Erythroblast (primary cell): ENCODE measurements at regions not wholly inside any gene's neighbourhood (a gene's known extent, or its start where the extent isn't known, plus 50 kb on each side); places are given as distances from the start of the nearest gene placed in this dataset.

Source experiments
- GATA1 ChIP-seq: IDR thresholded peaks from 2 replicates; pipeline ENCODE4 v1.6.1; 2011; ENCODE audit warnings: low read depth, mild to moderate bottlenecking, control low read depth, low read length, moderate library complexity
- POLR2A ChIP-seq: IDR thresholded peaks from 2 replicates; pipeline ENCODE4 v1.6.1; 2011; ENCODE audit warnings: mild to moderate bottlenecking, low read length

DNA sequence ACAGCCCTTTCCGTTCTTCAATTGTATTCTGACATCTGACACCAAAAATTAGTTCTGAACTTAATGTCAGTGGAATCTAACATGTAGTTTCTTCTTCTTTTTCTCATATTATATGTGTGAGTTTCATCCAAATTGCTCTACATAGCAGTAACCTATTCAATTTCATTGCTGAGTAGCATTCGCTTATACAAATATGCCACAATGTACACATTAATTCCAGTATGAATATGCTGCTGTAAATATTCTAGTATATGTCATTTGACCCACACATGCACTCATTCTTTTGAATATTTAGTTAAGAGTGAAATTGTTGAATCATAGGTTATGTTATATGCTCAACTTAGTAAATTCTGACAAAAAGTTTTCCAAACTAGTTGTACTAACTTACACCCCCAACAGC, 550.9 kb downstream of the CHSY3 start:
- TF ChIP-seq POLR2A: no peak
- no peak for TF ChIP-seq GATA1
